Kidney (tissue), 13 donors: ENCODE measurements at regions not wholly inside any gene's neighbourhood (a gene's known extent, or its start where the extent isn't known, plus 50 kb on each side); places are given as distances from the start of the nearest gene placed in this dataset.
A peak's percentile ranks its signal among the peaks of the same experiment; 100 is the strongest.

Experiments
- DNase-seq, 5 donors: peaks; one replicate each; pipeline ENCODE4 v3.0.0-alpha.2; 2013 to 2020
- FAIRE-seq: peaks from 2 replicates; lab custom pipeline; 2012; peaks lifted over from hg19 to GRCh38; lab: Jason Lieb, UNC
- H3K27ac ChIP-seq, 2 donors: one replicate each; pipeline ENCODE4 v1.7.0; 2013; ENCODE audit warnings: low read depth in 2 of 2, low read length in 2 of 2, inconsistent platforms in 1 of 2
- H3K27me3 ChIP-seq: one replicate; pipeline ENCODE4 v1.7.1; 2013; ENCODE audit warnings: low read length, inconsistent platforms; ENCODE audit not compliant: control insufficient read depth, insufficient read depth
- H3K36me3 ChIP-seq, 3 donors: one replicate each; pipeline versions ENCODE4 v1.7.0 to v1.7.1; 2013; ENCODE audit warnings: low read length in 3 of 3, control low read depth in 1 of 3, inconsistent platforms in 1 of 3; ENCODE audit not compliant: insufficient read depth in 3 of 3, control insufficient read depth in 2 of 3
- H3K4me1 ChIP-seq, 3 donors: one replicate each; pipeline versions ENCODE4 v1.7.0 to v1.7.1; 2013; ENCODE audit warnings: low read length in 3 of 3, inconsistent platforms in 1 of 3, low read depth in 1 of 3; ENCODE audit not compliant: control insufficient read depth in 2 of 3, insufficient read depth in 2 of 3
- H3K4me3 ChIP-seq, 3 donors: one replicate each; pipeline versions ENCODE4 v1.7.0 to v1.8.1; 2013; ENCODE audit warnings: low read length in 3 of 3, control low read depth in 1 of 3, inconsistent platforms in 1 of 3
- H3K9ac ChIP-seq, 3 donors: one replicate each; pipeline versions ENCODE4 v1.7.0 to v1.7.1; 2013; ENCODE audit warnings: low read length in 3 of 3, control low read depth in 1 of 3, inconsistent platforms in 1 of 3
- H3K9me3 ChIP-seq, 3 donors: one replicate each; pipeline versions ENCODE4 v1.7.0 to v1.7.1; 2013; ENCODE audit warnings: low read length in 3 of 3, control low read depth in 1 of 3, inconsistent platforms in 1 of 3; ENCODE audit not compliant: control insufficient read depth in 2 of 3, insufficient read depth in 1 of 3
- CTCF ChIP-seq: IDR thresholded peaks from 3 replicates; pipeline ENCODE4 v1.5.1; 2012; ENCODE audit warnings: mild to moderate bottlenecking, moderate library complexity, borderline replicate concordance; ENCODE audit not compliant: insufficient read depth; ENCODE audit errors: extremely low read depth
- intact Hi-C: fragments of 100-400 bp; cut with DNase I; formaldehyde crosslinking; loops from one replicate; pipeline ENCODE4 v1.11.1; 2022
- donor health status: control.
- donor health status: control.
- donor health status: control.
- donor health status: control.
- donor health status: control.
- donor health status: DM: yes; HTN: yes; CAD: no.
- donor health status: Normal renal cell carcinoma (clear cell type).

GRCh38 chr20:24100370-24101011 is 111.9 kb upstream of the GGTLC1 start:
- no peak overlapping the region for H3K9ac ChIP-seq
- no peak overlapping the region for H3K4me3 ChIP-seq
- H3K9me3 ChIP-seq = no peaks in the 10 kb centered on the region
- intact Hi-C loops = no loop called here
- peak in 4 of 5 donors; percentile 74 to 86 (median 82) for DNase-seq
- TF ChIP-seq CTCF = peak; percentile 63
- no peak overlapping the region for H3K27ac ChIP-seq
- no peaks in the 10 kb centered on the region for H3K36me3 ChIP-seq
- H3K27me3 ChIP-seq = no peaks in the 10 kb centered on the region
- no peak for FAIRE-seq
- H3K4me1 ChIP-seq = peaks cover 0 to 5% (median 0%) of the 10 kb centered on the region in 3 donors

GRCh38 chr20:24098886-24099285 is 110.3 kb upstream of the GGTLC1 start:
- intact Hi-C loops = no loop called here
- no peak overlapping the region for H3K9ac ChIP-seq
- peaks cover 0 to 4% (median 2%) of the 10 kb centered on the region in 3 donors for H3K4me1 ChIP-seq

GRCh38 chr20:24097506-24098245 is 109.1 kb upstream of the GGTLC1 start:
- H3K4me1 ChIP-seq = peaks cover 0 to 2% (median 0%) of the 10 kb centered on the region in 3 donors
- DNase-seq = peak in 1 of 5 donors; percentile 34
- FAIRE-seq = no peak
- intact Hi-C loops = no loop called here
- H3K9me3 ChIP-seq = no peaks in the 10 kb centered on the region
- TF ChIP-seq CTCF = no peak
- no peaks in the 10 kb centered on the region for H3K36me3 ChIP-seq
- H3K27ac ChIP-seq = no peak overlapping the region
- no peak overlapping the region for H3K4me3 ChIP-seq
- no peak overlapping the region for H3K9ac ChIP-seq
- H3K27me3 ChIP-seq = no peaks in the 10 kb centered on the region

More at GRCh38 chr20:24098886-24099285, 110.3 kb upstream of the GGTLC1 start:
- Histone ChIP-seq H3K27ac (no peak overlapping the region), H3K9me3 (no peaks in the 10 kb centered on the region), H3K27me3 (no peaks in the 10 kb centered on the region), H3K36me3 (no peaks in the 10 kb centered on the region), H3K4me3 (no peak overlapping the region)
- no peak for DNase-seq
- TF ChIP-seq CTCF = no peak
- no peak for FAIRE-seq
